OCI-LY3 (cell line): ENCODE measurements at regions not wholly inside any gene's neighbourhood (a gene's known extent, or its start where the extent isn't known, plus 50 kb on each side); places are given as distances from the start of the nearest gene placed in this dataset.

Source experiments
- EZH2phosphoT487 ChIP-seq: fragments of 200-600 bp; shearing (Covaris generic); IDR thresholded peaks from 2 replicates; pipeline ENCODE4 v1.6.1; 2018; ENCODE audit warnings: antibody characterized with exemption, mixed run types, low read depth
- TF ChIP-seq, protein P1 (sequence below): fragments of 200-600, 300-600 bp; sonication (generic); IDR thresholded peaks from 2 replicates; pipeline ENCODE4 v1.5.1; 2014; ENCODE audit warnings: antibody characterized with exemption, low read length, low read depth

DNA sequence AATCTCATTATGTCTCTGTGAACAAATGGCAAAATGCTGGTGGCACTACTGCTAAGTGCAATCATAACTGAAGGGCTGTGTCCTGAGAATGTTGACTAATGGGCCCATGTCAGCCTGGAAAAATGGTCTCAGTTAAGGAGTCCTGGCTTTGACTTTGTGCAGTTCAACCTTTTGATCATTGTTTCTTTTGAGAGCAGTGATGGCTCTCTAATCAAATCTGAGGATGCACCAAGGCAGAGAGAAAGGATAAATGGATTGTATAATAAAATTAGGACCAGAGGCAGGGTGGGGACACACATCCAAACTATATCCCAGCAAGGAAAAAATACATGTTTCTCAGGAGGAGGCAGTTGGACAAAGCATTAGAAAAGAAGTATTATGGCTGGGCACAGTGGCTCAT is 59.6 kb upstream of the SYN3 start:
- TF ChIP-seq, protein P1, sequence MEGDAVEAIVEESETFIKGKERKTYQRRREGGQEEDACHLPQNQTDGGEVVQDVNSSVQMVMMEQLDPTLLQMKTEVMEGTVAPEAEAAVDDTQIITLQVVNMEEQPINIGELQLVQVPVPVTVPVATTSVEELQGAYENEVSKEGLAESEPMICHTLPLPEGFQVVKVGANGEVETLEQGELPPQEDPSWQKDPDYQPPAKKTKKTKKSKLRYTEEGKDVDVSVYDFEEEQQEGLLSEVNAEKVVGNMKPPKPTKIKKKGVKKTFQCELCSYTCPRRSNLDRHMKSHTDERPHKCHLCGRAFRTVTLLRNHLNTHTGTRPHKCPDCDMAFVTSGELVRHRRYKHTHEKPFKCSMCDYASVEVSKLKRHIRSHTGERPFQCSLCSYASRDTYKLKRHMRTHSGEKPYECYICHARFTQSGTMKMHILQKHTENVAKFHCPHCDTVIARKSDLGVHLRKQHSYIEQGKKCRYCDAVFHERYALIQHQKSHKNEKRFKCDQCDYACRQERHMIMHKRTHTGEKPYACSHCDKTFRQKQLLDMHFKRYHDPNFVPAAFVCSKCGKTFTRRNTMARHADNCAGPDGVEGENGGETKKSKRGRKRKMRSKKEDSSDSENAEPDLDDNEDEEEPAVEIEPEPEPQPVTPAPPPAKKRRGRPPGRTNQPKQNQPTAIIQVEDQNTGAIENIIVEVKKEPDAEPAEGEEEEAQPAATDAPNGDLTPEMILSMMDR = no peak
- no peak for TF ChIP-seq EZH2phosphoT487
